ENCODE measurements at regions not wholly inside any gene's neighbourhood (a gene's known extent, or its start where the extent isn't known, plus 50 kb on each side); places are given as distances from the start of the nearest gene placed in this dataset.

DNA sequence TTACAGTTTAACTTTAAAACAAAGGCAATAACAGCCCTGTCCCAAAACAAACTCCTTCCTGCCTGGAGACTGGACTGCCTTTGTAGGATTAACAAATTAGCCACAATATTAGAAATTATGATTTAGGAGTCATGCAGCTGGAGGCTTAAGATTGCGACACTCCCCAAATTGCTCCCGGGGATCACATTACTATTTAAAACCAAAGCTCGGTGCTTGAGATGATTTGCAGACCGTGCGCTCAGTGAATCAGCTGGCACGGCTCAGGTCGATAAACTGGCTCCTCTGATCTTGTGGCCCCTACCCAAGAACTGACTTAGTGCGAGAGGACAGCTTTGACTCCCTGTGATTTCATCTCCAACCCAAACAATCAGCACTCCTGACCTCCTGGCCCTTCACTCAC is 829.3 kb downstream of the NLGN4X start:
- TF ChIP-seq EP300 (IDR thresholded peaks at IDR 0.05; ENCODE audit: borderline replicate concordance in 1 of 2, control insufficient read depth in 1 of 2, low read depth in 2 of 2, low read length in 2 of 2) (no peak), LARP7 (IDR thresholded peaks at IDR 0.05) (no peak), SIX5 (IDR thresholded peaks at IDR 0.05; ENCODE audit: low read depth, low read length, severe bottlenecking) (no peak), KDM1A (IDR thresholded peaks at IDR 0.05; ENCODE audit: borderline replicate concordance) (no peak), EZH2 (IDR thresholded peaks at IDR 0.05; ENCODE audit: borderline replicate concordance, control insufficient read depth, low read depth, low read length) (no peak)
- TF ChIP-seq, protein P1, sequence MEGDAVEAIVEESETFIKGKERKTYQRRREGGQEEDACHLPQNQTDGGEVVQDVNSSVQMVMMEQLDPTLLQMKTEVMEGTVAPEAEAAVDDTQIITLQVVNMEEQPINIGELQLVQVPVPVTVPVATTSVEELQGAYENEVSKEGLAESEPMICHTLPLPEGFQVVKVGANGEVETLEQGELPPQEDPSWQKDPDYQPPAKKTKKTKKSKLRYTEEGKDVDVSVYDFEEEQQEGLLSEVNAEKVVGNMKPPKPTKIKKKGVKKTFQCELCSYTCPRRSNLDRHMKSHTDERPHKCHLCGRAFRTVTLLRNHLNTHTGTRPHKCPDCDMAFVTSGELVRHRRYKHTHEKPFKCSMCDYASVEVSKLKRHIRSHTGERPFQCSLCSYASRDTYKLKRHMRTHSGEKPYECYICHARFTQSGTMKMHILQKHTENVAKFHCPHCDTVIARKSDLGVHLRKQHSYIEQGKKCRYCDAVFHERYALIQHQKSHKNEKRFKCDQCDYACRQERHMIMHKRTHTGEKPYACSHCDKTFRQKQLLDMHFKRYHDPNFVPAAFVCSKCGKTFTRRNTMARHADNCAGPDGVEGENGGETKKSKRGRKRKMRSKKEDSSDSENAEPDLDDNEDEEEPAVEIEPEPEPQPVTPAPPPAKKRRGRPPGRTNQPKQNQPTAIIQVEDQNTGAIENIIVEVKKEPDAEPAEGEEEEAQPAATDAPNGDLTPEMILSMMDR (IDR thresholded peaks at IDR 0.05 in 2 of 3, conservative IDR thresholded peaks at IDR 0.05 in 1 of 3; ENCODE audit: control insufficient read depth in 2 of 3, extremely low read depth in 1 of 3, insufficient read depth in 1 of 3, low read depth in 3 of 3, low read length in 3 of 3) = no peak

Data from GM12878 (cell line).